ENCODE measurements at regions not wholly inside any gene's neighbourhood (a gene's known extent, or its start where the extent isn't known, plus 50 kb on each side); places are given as distances from the start of the nearest gene placed in this dataset.

DNA sequence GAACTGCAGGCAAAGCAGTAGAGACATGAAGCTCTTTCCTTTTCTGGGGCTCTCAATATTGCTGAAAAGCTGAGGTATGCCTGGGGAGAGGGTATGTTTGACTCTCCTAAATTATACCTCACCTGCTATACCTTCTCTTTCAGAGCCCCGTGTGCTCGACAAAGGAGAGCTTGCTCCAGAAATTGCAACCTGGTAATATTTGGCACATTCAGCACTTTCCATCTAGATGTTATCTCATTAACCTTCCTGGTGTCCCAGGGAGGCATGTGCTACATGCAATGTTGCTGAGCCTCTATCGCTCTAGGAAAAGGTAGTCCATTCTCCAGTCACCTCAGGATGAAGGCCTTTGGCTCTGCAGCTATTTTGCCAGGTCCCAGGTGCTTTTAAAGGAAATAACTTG lies 78.5 kb upstream of the ZSWIM6 start:
- H3K9me2 ChIP-seq (ENCODE audit: insufficient read depth) = no peaks in the 10 kb centered on the region
- CTCF ChIA-PET = no interaction called here
- H3K27me3 ChIP-seq (ENCODE audit: insufficient read depth, low read depth) = no peaks in the 10 kb centered on the region
- no peaks in the 10 kb centered on the region for H4K20me1 ChIP-seq (ENCODE audit: insufficient read depth)
- no peak overlapping the region for H3K4me3 ChIP-seq
- no peak for DNase-seq
- no TSS peak for BruUV-seq (replicated peaks)
- peaks cover 18% of the 10 kb centered on the region for H3F3A ChIP-seq (ENCODE audit: insufficient read depth, low read depth)
- POLR2A ChIA-PET (ENCODE audit: unreplicated experiment) = no interaction called here
- no peak overlapping the region for H3K27ac ChIP-seq
- H3K4me2 ChIP-seq = no peak overlapping the region
- peaks cover 34% of the 10 kb centered on the region for H3K4me1 ChIP-seq (replicated peaks; ENCODE audit: insufficient read depth)
- no peak overlapping the region for H2AFZ ChIP-seq
- TF ChIP-seq EZH2 (IDR thresholded peaks at IDR 0.05; ENCODE audit: low read depth) = no peak
- TF ChIP-seq, protein P1, sequence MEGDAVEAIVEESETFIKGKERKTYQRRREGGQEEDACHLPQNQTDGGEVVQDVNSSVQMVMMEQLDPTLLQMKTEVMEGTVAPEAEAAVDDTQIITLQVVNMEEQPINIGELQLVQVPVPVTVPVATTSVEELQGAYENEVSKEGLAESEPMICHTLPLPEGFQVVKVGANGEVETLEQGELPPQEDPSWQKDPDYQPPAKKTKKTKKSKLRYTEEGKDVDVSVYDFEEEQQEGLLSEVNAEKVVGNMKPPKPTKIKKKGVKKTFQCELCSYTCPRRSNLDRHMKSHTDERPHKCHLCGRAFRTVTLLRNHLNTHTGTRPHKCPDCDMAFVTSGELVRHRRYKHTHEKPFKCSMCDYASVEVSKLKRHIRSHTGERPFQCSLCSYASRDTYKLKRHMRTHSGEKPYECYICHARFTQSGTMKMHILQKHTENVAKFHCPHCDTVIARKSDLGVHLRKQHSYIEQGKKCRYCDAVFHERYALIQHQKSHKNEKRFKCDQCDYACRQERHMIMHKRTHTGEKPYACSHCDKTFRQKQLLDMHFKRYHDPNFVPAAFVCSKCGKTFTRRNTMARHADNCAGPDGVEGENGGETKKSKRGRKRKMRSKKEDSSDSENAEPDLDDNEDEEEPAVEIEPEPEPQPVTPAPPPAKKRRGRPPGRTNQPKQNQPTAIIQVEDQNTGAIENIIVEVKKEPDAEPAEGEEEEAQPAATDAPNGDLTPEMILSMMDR (conservative IDR thresholded peaks at IDR 0.05) = no peak
- no peaks in the 10 kb centered on the region for H3K79me2 ChIP-seq (ENCODE audit: low read depth)
- intact Hi-C loops (cut with micrococcal nuclease; ENCODE audit: unreplicated experiment) = loop anchor here (10.0 kb wide), 1 partner anchor 89 kb away; the partner anchor contains the start of gene SMIM15
- H3K9me3 ChIP-seq (ENCODE audit: insufficient read depth, low read depth) = peaks cover 4% of the 10 kb centered on the region; the same call in 1 of the 2 replicates
- no peaks in the 10 kb centered on the region for H3K36me3 ChIP-seq (ENCODE audit: low read depth)

DNA sequence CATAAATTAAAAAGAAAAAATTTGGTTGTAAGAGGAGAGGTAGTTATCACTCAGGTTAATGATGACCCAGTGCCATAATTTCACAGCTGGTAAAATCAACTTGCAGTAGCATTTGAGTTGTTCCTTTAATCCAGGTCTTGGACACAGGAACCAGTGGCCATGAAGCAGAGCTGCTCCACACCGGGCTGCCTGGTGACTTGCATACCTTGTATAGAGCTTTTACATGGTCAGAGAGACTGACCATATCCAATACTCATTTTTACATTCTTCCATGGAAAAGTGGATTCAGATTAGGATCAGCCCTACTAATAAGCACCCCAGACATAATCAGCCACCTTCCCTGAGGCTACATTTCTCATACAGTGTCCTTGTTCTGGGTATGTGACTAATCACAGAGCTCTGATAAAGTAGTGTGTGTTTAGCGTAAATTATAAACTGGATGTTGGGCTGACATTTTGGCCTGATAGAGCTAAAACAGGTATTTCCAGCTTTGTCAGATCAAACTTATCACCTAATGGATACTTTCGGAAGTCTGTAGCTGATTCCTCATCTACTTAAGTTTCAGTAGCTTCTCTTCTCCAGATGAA lies 77.0 kb upstream of the ZSWIM6 start:
- Histone ChIP-seq H3K9me2 (ENCODE audit: insufficient read depth) (no peaks in the 10 kb centered on the region), H3K27ac (peak overlapping the region; percentile 57), H3K4me2 (peak overlapping the region; percentile 63), H3K36me3 (ENCODE audit: low read depth) (no peaks in the 10 kb centered on the region), H3K27me3 (ENCODE audit: insufficient read depth, low read depth) (no peaks in the 10 kb centered on the region), H4K20me1 (ENCODE audit: insufficient read depth) (no peaks in the 10 kb centered on the region), H3F3A (ENCODE audit: insufficient read depth, low read depth) (peaks cover 18% of the 10 kb centered on the region), H3K9me3 (ENCODE audit: insufficient read depth, low read depth) (peaks cover 4% of the 10 kb centered on the region; the same call in 1 of the 2 replicates), H2AFZ (peak overlapping the region; percentile 34; the same call in 1 of the 2 replicates), H3K4me1 (replicated peaks; ENCODE audit: insufficient read depth) (peaks cover 34% of the 10 kb centered on the region), H3K4me3 (no peak overlapping the region; the same call in 1 of the 2 replicates), H3K79me2 (ENCODE audit: low read depth) (no peaks in the 10 kb centered on the region)
- peak; percentile 34 to 96 for DNase-seq
- no peak for TF ChIP-seq EZH2 (IDR thresholded peaks at IDR 0.05; ENCODE audit: low read depth)
- TF ChIP-seq, protein P1 (conservative IDR thresholded peaks at IDR 0.05) = no peak
- no TSS peak for BruUV-seq (replicated peaks)
- POLR2A ChIA-PET (ENCODE audit: unreplicated experiment) = interaction anchor here (0.6 to 1.0 kb wide), 6 partner anchors 25 to 1101 kb away, joined by 4 to 10 read pairs (median 6); partner anchors contain the start of gene ZSWIM6
- CTCF ChIA-PET = interaction anchor here (0.7 kb wide), 1 partner anchor 581 kb away, joined by 7 read pairs; no protein-coding TSS in a partner anchor
- intact Hi-C loops (cut with micrococcal nuclease; ENCODE audit: unreplicated experiment) = loop anchor here (1.0 to 10.0 kb wide), 4 partner anchors 38 to 90 kb away; partner anchors contain the start of genes SMIM15 and ZSWIM6

DNA sequence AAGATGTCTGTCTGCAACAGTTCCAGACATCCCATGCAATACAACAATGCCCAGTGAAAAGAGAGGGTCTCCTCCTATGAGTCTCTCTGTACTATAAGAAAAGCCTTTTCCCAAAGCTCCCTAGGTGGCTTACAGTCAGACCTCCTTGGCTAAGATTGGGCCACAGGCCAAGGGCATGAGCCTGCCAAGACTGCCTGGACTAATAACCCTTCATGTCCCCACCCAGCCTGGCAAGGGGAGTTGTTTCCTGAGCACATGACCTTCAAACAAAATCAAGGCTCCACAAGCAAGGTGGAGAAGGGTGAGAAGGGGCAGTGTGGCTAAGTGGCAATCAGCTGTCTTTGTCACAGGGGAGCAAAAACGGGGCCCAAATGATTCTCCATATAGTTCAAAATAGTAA lies 75.6 kb upstream of the ZSWIM6 start:
- peaks cover 4% of the 10 kb centered on the region; the same call in 1 of the 2 replicates for H3K9me3 ChIP-seq (ENCODE audit: insufficient read depth, low read depth)
- DNase-seq = peak in 1 of 2 experiments; percentile 26
- ChIA-PET CTCF (interaction anchor here (0.6 kb wide), 1 partner anchor 18 kb away, joined by 3 read pairs; no protein-coding TSS in a partner anchor), POLR2A (ENCODE audit: unreplicated experiment) (no interaction called here)
- H3K79me2 ChIP-seq (ENCODE audit: low read depth) = no peaks in the 10 kb centered on the region
- no peak overlapping the region for H2AFZ ChIP-seq
- H3F3A ChIP-seq (ENCODE audit: insufficient read depth, low read depth) = peaks cover 18% of the 10 kb centered on the region
- no peak overlapping the region for H3K27ac ChIP-seq
- intact Hi-C loops (cut with micrococcal nuclease; ENCODE audit: unreplicated experiment) = loop anchor here (5.0 to 10.0 kb wide), 2 partner anchors 76 to 92 kb away; partner anchors contain the start of genes SMIM15 and ZSWIM6
- H3K9me2 ChIP-seq (ENCODE audit: insufficient read depth) = no peaks in the 10 kb centered on the region
- no peaks in the 10 kb centered on the region for H3K36me3 ChIP-seq (ENCODE audit: low read depth)
- TF ChIP-seq EZH2 (IDR thresholded peaks at IDR 0.05; ENCODE audit: low read depth) = no peak
- TF ChIP-seq, protein P1 (conservative IDR thresholded peaks at IDR 0.05) = no peak
- H3K4me2 ChIP-seq = peak overlapping the region; percentile 63
- H3K27me3 ChIP-seq (ENCODE audit: insufficient read depth, low read depth) = no peaks in the 10 kb centered on the region
- H3K4me1 ChIP-seq (replicated peaks; ENCODE audit: insufficient read depth) = peaks cover 34% of the 10 kb centered on the region
- no peak overlapping the region for H3K4me3 ChIP-seq
- H4K20me1 ChIP-seq (ENCODE audit: insufficient read depth) = no peaks in the 10 kb centered on the region
- BruUV-seq (replicated peaks) = no TSS peak
